OCI-LY1 (cell line): ENCODE measurements at regions not wholly inside any gene's neighbourhood (a gene's known extent, or its start where the extent isn't known, plus 50 kb on each side); places are given as distances from the start of the nearest gene placed in this dataset.

Experiments
- H2AFZ ChIP-seq: fragments of 200-600 bp; sonication (generic), shearing (Covaris generic); 2 replicates; pipeline ENCODE4 v1.6.0; 2014; ENCODE audit warnings: antibody characterized with exemption, mild to moderate bottlenecking, low read length
- H3F3A ChIP-seq: fragments of 200-600 bp; sonication (generic), shearing (Covaris generic); 2 replicates; pipeline ENCODE4 v1.6.0; 2014; ENCODE audit warnings: mild to moderate bottlenecking, antibody characterized with exemption, low read length, moderate library complexity; ENCODE audit not compliant: insufficient read depth
- H3K27ac ChIP-seq: fragments of 200-600 bp; sonication (generic); 2 replicates; pipeline ENCODE4 v1.5.1; 2014; ENCODE audit warnings: low read length, mixed run types, mild to moderate bottlenecking, low read depth; ENCODE audit not compliant: poor library complexity, severe bottlenecking
- H3K27me3 ChIP-seq: fragments of 200-600 bp; sonication (generic); 2 replicates; pipeline ENCODE4 v1.6.0; 2014; ENCODE audit warnings: antibody characterized with exemption, mild to moderate bottlenecking, low read length, moderate library complexity; ENCODE audit not compliant: insufficient read depth
- H3K36me3 ChIP-seq: fragments of 200-600 bp; sonication (generic); 2 replicates; pipeline ENCODE4 v1.6.1; 2014; ENCODE audit warnings: mild to moderate bottlenecking, antibody characterized with exemption, low read length, moderate library complexity, mixed read lengths; ENCODE audit not compliant: insufficient read depth
- H3K4me1 ChIP-seq: fragments of 200-600 bp; sonication (generic); 2 replicates; pipeline ENCODE4 v1.5.1; 2014; ENCODE audit warnings: mild to moderate bottlenecking, low read length, moderate library complexity; ENCODE audit not compliant: insufficient read depth, severe bottlenecking
- H3K4me2 ChIP-seq: fragments of 200-600 bp; sonication (generic), shearing (Covaris generic); 2 replicates; pipeline ENCODE4 v1.6.1; 2014; ENCODE audit warnings: low read length
- H3K4me3 ChIP-seq: fragments of 200-600 bp; sonication (generic); 2 replicates; pipeline ENCODE4 v1.5.1; 2014; ENCODE audit warnings: low read length, low read depth, mild to moderate bottlenecking, mixed read lengths; ENCODE audit not compliant: poor library complexity, severe bottlenecking
- H3K79me2 ChIP-seq: fragments of 200-600 bp; shearing (Covaris generic); 2 replicates; pipeline ENCODE4 v1.6.1; 2016; ENCODE audit warnings: mixed run types, low read length, mixed read lengths; ENCODE audit not compliant: insufficient read depth
- H3K9ac ChIP-seq: fragments of 200-600 bp; sonication (generic), shearing (Covaris generic); 2 replicates; pipeline ENCODE4 v1.6.1; 2014; ENCODE audit warnings: mild to moderate bottlenecking, low read length, mixed read lengths
- H3K9me2 ChIP-seq: fragments of 200-600 bp; sonication (generic), shearing (Covaris generic); 2 replicates; pipeline ENCODE4 v1.6.1; 2014; ENCODE audit warnings: low read depth, mild to moderate bottlenecking, low read length, mixed read lengths
- H3K9me3 ChIP-seq: fragments of 200-600 bp; shearing (Covaris generic); 2 replicates; pipeline ENCODE4 v1.6.1; 2014; ENCODE audit warnings: low read length, mixed read lengths
- H4K20me1 ChIP-seq: fragments of 200-600 bp; sonication (generic), shearing (Covaris generic); 2 replicates; pipeline ENCODE4 v1.6.0; 2016; ENCODE audit warnings: mild to moderate bottlenecking, low read length; ENCODE audit not compliant: insufficient read depth
- EZH2 ChIP-seq: fragments of 200-600 bp; sonication (generic), shearing (Covaris generic); IDR thresholded peaks from 2 replicates; pipeline ENCODE4 v1.8.0; 2017; ENCODE audit warnings: borderline replicate concordance, mixed run types, mild to moderate bottlenecking, antibody characterized with exemption, low read length, moderate library complexity, mixed read lengths
- TF ChIP-seq, protein P1 (sequence below): fragments of 200-600 bp; sonication (generic), shearing (Covaris generic); IDR thresholded peaks from 2 replicates; pipeline ENCODE4 v1.5.1; 2017; ENCODE audit warnings: mild to moderate bottlenecking, antibody characterized with exemption, low read length, moderate library complexity, mixed read lengths

DNA sequence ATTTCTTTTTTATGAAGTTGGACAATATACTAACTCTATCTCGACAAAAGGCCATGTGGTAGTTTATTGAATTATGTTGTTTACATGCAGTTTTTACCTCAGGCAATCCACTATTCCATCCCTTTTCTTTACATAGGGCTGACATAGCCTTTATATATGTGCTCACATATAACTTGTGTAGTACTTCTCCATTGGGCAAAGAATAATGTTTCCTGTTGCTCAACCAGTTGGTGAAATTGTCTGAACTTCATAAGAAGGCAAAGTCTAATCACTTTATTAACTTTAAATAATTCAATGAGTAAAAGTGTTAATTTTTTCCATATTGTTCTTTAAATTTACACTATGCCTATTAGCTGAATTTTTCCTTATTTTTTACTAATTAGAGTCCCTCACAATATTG, 1272.1 kb downstream of the EPHA7 start:
- Histone ChIP-seq H3K27me3 (no peaks in the 10 kb centered on the region), H3F3A (no peaks in the 10 kb centered on the region), H3K36me3 (no peaks in the 10 kb centered on the region), H3K4me1 (no peaks in the 10 kb centered on the region), H3K4me2 (no peak overlapping the region), H3K79me2 (no peaks in the 10 kb centered on the region), H2AFZ (no peak overlapping the region), H3K9me2 (no peaks in the 10 kb centered on the region), H4K20me1 (no peaks in the 10 kb centered on the region), H3K27ac (no peak overlapping the region), H3K9me3 (no peaks in the 10 kb centered on the region), H3K9ac (no peak overlapping the region), H3K4me3 (no peak overlapping the region)
- no peak for TF ChIP-seq EZH2
- TF ChIP-seq, protein P1, sequence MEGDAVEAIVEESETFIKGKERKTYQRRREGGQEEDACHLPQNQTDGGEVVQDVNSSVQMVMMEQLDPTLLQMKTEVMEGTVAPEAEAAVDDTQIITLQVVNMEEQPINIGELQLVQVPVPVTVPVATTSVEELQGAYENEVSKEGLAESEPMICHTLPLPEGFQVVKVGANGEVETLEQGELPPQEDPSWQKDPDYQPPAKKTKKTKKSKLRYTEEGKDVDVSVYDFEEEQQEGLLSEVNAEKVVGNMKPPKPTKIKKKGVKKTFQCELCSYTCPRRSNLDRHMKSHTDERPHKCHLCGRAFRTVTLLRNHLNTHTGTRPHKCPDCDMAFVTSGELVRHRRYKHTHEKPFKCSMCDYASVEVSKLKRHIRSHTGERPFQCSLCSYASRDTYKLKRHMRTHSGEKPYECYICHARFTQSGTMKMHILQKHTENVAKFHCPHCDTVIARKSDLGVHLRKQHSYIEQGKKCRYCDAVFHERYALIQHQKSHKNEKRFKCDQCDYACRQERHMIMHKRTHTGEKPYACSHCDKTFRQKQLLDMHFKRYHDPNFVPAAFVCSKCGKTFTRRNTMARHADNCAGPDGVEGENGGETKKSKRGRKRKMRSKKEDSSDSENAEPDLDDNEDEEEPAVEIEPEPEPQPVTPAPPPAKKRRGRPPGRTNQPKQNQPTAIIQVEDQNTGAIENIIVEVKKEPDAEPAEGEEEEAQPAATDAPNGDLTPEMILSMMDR: no peak

DNA sequence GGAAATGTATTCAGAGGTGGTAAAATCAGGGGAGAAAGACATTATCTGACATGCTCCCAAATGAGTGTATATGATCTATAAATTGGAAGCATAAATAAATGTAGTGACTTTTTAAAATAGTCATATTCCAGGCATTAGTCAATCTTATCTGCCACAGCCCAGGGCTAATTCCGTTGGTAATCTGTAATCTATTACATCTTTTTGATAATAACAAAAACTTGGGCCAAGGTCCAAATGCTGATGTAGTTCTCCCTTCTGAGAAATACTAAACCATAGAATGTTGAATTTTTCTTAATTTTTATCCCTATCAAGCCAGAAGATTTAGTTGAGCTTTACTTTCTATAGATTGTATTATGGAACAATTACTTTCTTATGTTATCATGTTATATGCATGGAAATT, 1279.8 kb downstream of the EPHA7 start:
- no peak overlapping the region for H3K27ac ChIP-seq
- H3K9me2 ChIP-seq: no peaks in the 10 kb centered on the region
- no peaks in the 10 kb centered on the region for H3K79me2 ChIP-seq
- H3K27me3 ChIP-seq: no peaks in the 10 kb centered on the region
- H3F3A ChIP-seq: no peaks in the 10 kb centered on the region; the same call in 1 of the 2 replicates
- H2AFZ ChIP-seq: no peak overlapping the region
- no peak overlapping the region for H3K9ac ChIP-seq
- TF ChIP-seq, protein P1: no peak
- no peak for TF ChIP-seq EZH2
- H3K4me2 ChIP-seq: no peak overlapping the region
- no peak overlapping the region for H3K4me3 ChIP-seq
- H3K36me3 ChIP-seq: no peaks in the 10 kb centered on the region
- H3K9me3 ChIP-seq: no peaks in the 10 kb centered on the region
- H4K20me1 ChIP-seq: no peaks in the 10 kb centered on the region
- H3K4me1 ChIP-seq: no peaks in the 10 kb centered on the region

DNA sequence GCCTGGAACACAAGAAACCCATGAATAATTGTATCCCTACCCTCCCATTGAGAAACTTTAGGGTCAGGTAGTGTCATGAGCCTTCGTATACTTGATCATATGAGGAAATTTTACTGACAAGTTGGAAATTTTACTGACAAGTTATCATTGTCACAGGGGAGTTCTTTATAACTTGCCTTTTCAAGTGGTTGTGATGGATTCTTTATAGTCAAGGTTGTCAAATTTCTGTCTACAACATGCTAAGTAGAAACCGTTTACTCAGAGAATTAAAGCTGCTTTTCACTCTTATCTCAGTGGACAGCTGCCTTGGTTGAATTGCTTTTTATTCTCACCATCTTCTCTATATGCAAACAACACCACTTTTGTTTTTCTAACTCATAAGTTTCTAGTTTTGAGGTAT, 1286.4 kb downstream of the EPHA7 start:
- Histone ChIP-seq H3K36me3 (no peaks in the 10 kb centered on the region), H3K9ac (no peak overlapping the region), H3K27ac (no peak overlapping the region), H3K4me2 (no peak overlapping the region), H3K79me2 (no peaks in the 10 kb centered on the region), H3F3A (no peaks in the 10 kb centered on the region), H4K20me1 (no peaks in the 10 kb centered on the region), H3K9me2 (no peaks in the 10 kb centered on the region), H3K4me1 (no peaks in the 10 kb centered on the region), H3K27me3 (no peaks in the 10 kb centered on the region), H2AFZ (no peak overlapping the region), H3K4me3 (no peak overlapping the region), H3K9me3 (no peaks in the 10 kb centered on the region)
- TF ChIP-seq, protein P1: no peak
- no peak for TF ChIP-seq EZH2
